HepG2 (cell line): ENCODE measurements at regions not wholly inside any gene's neighbourhood (a gene's known extent, or its start where the extent isn't known, plus 50 kb on each side); places are given as distances from the start of the nearest gene placed in this dataset.
A peak's percentile ranks its signal among the peaks of the same experiment; 100 is the strongest.

ENCODE experiments used
- ATAC-seq: fragments of 200-7000 bp; cut with Tn5 transposase; 3 replicates; pipeline ENCODE4 v1.9.1; 2020; ENCODE audit warnings: mild to moderate bottlenecking, moderate library complexity
- BruUV-seq: library from RNA; stranded (reverse); fragments of 400-500 nt; replicated peaks from 2 replicates; lab custom pipeline; 2021; lab: Mats Ljungman, UMichigan
- CTCF ChIA-PET: fragments of 300-600 bp; formaldehyde crosslinking; extraction: SDS; loops from one replicate; lab custom pipeline; 2021; ENCODE audit warnings: low total read pairs, inconsistent platforms, low intra/inter-chr PET ratio; lab: Yijun Ruan, JAX
- POLR2A ChIA-PET: fragments of 350-600 bp; sonication (Branson Sonifier 250); formaldehyde crosslinking; loops from one replicate; lab custom pipeline; 2020; ENCODE audit warnings: antibody characterized with exemption, inconsistent platforms; lab: Yijun Ruan, JAX
- DNase-seq: peaks from one replicate; pipeline ENCODE4 v3.0.0-alpha.2; 2015; ENCODE audit warnings: low spot score
- FAIRE-seq: peaks from 3 replicates; lab custom pipeline; 2011; peaks lifted over from hg19 to GRCh38; lab: Jason Lieb, UNC
- H2AFZ ChIP-seq: one replicate; pipeline ENCODE4 v1.6.1; 2011; ENCODE audit warnings: low read length, inconsistent platforms
- H3K27ac ChIP-seq: fragments of 300-600 bp; 3 replicates; pipeline ENCODE4 v1.8.0; 2011; ENCODE audit warnings: mixed run types, mild to moderate bottlenecking, mixed read lengths, low read length, inconsistent platforms; ENCODE audit not compliant: insufficient read depth; ENCODE audit errors: extremely low read length
- H3K27me3 ChIP-seq, 2 experiments: fragments of 200-600 bp in 1 of 2; 2 replicates in 1 of 2; 3 replicates in 1 of 2; pipeline versions ENCODE4 v1.6.0 to v1.8.0; 2011; ENCODE audit warnings: low read length in 2 of 2, mild to moderate bottlenecking in 2 of 2, moderate library complexity in 2 of 2, inconsistent platforms in 1 of 2; ENCODE audit not compliant: insufficient read depth in 2 of 2, control insufficient read depth in 1 of 2
- H3K36me3 ChIP-seq, 2 experiments: fragments of 200-600 bp in 1 of 2; replicated peaks in 1 of 2; 2 replicates in 1 of 2; 3 replicates in 1 of 2; pipeline versions ENCODE4 v1.5.1 to v1.8.0; 2011; ENCODE audit warnings: low read length in 2 of 2, inconsistent platforms in 1 of 2; ENCODE audit not compliant: insufficient read depth in 2 of 2, control insufficient read depth in 1 of 2
- H3K4me1 ChIP-seq: 2 replicates; pipeline ENCODE4 v1.5.1; 2012; ENCODE audit warnings: low read length, inconsistent platforms; ENCODE audit not compliant: insufficient read depth
- H3K4me2 ChIP-seq: 2 replicates; pipeline ENCODE4 v1.6.0; 2011; ENCODE audit warnings: low read depth, low read length, inconsistent platforms
- H3K4me3 ChIP-seq, 3 experiments: fragments of 200-600 bp in 1 of 3; sonication (generic), shearing (Covaris generic) in 1 of 3; replicated peaks in 1 of 3; 2 replicates each; pipeline ENCODE4 v1.5.1; 2011 to 2016; ENCODE audit warnings: low read length in 3 of 3, inconsistent platforms in 2 of 3, low read depth in 2 of 3, mild to moderate bottlenecking in 2 of 3, control low read depth in 1 of 3, mixed read lengths in 1 of 3; ENCODE audit not compliant: insufficient read depth in 1 of 3
- H3K79me2 ChIP-seq: one replicate; pipeline ENCODE4 v1.6.1; 2011; ENCODE audit warnings: low read length, inconsistent platforms; ENCODE audit not compliant: insufficient read depth
- H3K9ac ChIP-seq: 2 replicates; pipeline ENCODE4 v1.6.0; 2011; ENCODE audit warnings: mild to moderate bottlenecking, low read depth, low read length, inconsistent platforms; ENCODE audit not compliant: insufficient read depth
- H3K9me3 ChIP-seq: 2 replicates; pipeline ENCODE4 v1.5.1; 2012; ENCODE audit warnings: mild to moderate bottlenecking, low read length
- H4K20me1 ChIP-seq: 2 replicates; pipeline ENCODE4 v1.6.0; 2011; ENCODE audit warnings: inconsistent platforms, mild to moderate bottlenecking, low read length, moderate library complexity; ENCODE audit not compliant: insufficient read depth
- ISX ChIP-seq: sonication (generic); formaldehyde crosslinking; conservative IDR thresholded peaks from 2 replicates; pipeline ENCODE4 v1.5.0; 2020; ENCODE audit warnings: missing genetic modification reagents
- MAFF ChIP-seq: IDR thresholded peaks from 2 replicates; pipeline ENCODE4 v1.6.1; 2011; ENCODE audit warnings: low read depth, low read length, improper control_type of control experiment
- MAFK ChIP-seq, 2 experiments: IDR thresholded peaks in 1 of 2; conservative IDR thresholded peaks in 1 of 2; 2 replicates each; pipeline ENCODE4 v1.6.1; 2011; ENCODE audit warnings: improper control_type of control experiment in 2 of 2, low read length in 2 of 2
- MXI1 ChIP-seq: IDR thresholded peaks from 3 replicates; pipeline ENCODE4 v1.6.1; 2012; ENCODE audit warnings: low read depth, low read length, inconsistent platforms, borderline replicate concordance
- NFE2L2 ChIP-seq: fragments of 150-350 bp; IDR thresholded peaks from 2 replicates; pipeline ENCODE4 v1.6.1; 2014; ENCODE audit warnings: low read length
- NRL ChIP-seq: sonication (generic); formaldehyde crosslinking; IDR thresholded peaks from 2 replicates; pipeline ENCODE4 v1.5.0; 2020; ENCODE audit warnings: missing genetic modification reagents, mild to moderate bottlenecking, moderate library complexity, borderline replicate concordance
- POLR2A ChIP-seq, 2 experiments: IDR thresholded peaks; 2 replicates each; pipeline ENCODE4 v1.6.1; 2011; ENCODE audit warnings: low read depth in 2 of 2, low read length in 2 of 2, mild to moderate bottlenecking in 1 of 2, moderate library complexity in 1 of 2; ENCODE audit not compliant: insufficient read depth in 1 of 2
- PRDM15 ChIP-seq: sonication (generic); formaldehyde crosslinking; IDR thresholded peaks from 2 replicates; pipeline ENCODE4 v1.4.0; 2020; ENCODE audit warnings: missing genetic modification reagents
- SIX4 ChIP-seq: sonication (generic); formaldehyde crosslinking; IDR thresholded peaks from 2 replicates; pipeline ENCODE4 v1.4.0; 2020; ENCODE audit warnings: missing genetic modification reagents
- TARDBP ChIP-seq: sonication (generic); formaldehyde crosslinking; IDR thresholded peaks from 2 replicates; pipeline ENCODE4 v1.8.0; 2022; ENCODE audit warnings: mild to moderate bottlenecking, missing genetic modification reagents
- ZNF280B ChIP-seq: sonication (generic); formaldehyde crosslinking; IDR thresholded peaks from 2 replicates; pipeline ENCODE4 v1.5.0; 2020; ENCODE audit warnings: missing genetic modification reagents, mild to moderate bottlenecking, borderline replicate concordance
- ZNF33B ChIP-seq: sonication (generic); formaldehyde crosslinking; IDR thresholded peaks from 2 replicates; pipeline ENCODE4 v1.5.1; 2020; ENCODE audit warnings: mild to moderate bottlenecking, missing genetic modification reagents
- ZNF574 ChIP-seq: sonication (generic); formaldehyde crosslinking; IDR thresholded peaks from 2 replicates; pipeline ENCODE4 v1.4.0; 2020; ENCODE audit warnings: missing genetic modification reagents
- ZNF580 ChIP-seq: IDR thresholded peaks from 2 replicates; pipeline ENCODE4 v1.6.1; 2016; ENCODE audit warnings: low read depth, borderline replicate concordance
- ZNF816 ChIP-seq: sonication (generic); formaldehyde crosslinking; IDR thresholded peaks from 2 replicates; pipeline ENCODE4 v1.8.0; 2022; ENCODE audit warnings: missing genetic modification reagents, mild to moderate bottlenecking, borderline replicate concordance
- WGBS: methylation state at CpG from one replicate; pipeline ENCODE4 v1.1.6; 2017; ENCODE audit warnings: low lambda C conversion rate; 5-methylcytosine and 5-hydroxymethylcytosine counted together
- in situ Hi-C: cut with HindIII; loops from 2 replicates; pipeline ENCODE4 v1.10.0; 2017; ENCODE audit warnings: low pct_unique_long_range_greater_than_20kb; ENCODE audit not compliant: extremely low pct_ligation_motif_present
- intact Hi-C: fragments of 100-400 bp; cut with micrococcal nuclease; formaldehyde crosslinking; loops from one replicate; pipeline ENCODE4 v1.10.0; 2022; ENCODE audit not compliant: unreplicated experiment

- TF ChIP-seq ZNF574 (CRISPR knock-in tag), result no peak
These were observed 122.5 kb downstream of the IPO8 start (continued) for GRCh38 chr12:30573145-30573544.

- no TSS peak for BruUV-seq
- no peak overlapping the region for H3K4me3 ChIP-seq
- intact Hi-C loops, result no loop called here
- no peaks in the 10 kb centered on the region for H3K9me3 ChIP-seq
- ChIA-PET POLR2A (no interaction called here), CTCF (no interaction called here)
- DNase-seq (no peak), FAIRE-seq (no peak), ATAC-seq (no peak)
- 67% methylated on average over 5 of the region's 5 CpGs for WGBS
- no peaks in the 10 kb centered on the region for H4K20me1 ChIP-seq
- no peak overlapping the region for H3K4me2 ChIP-seq
- no peak overlapping the region for H3K9ac ChIP-seq
- H3K27ac ChIP-seq, result no peak overlapping the region
- H2AFZ ChIP-seq, result no peak overlapping the region
- H3K4me1 ChIP-seq, result peaks cover 25% of the 10 kb centered on the region
- no peaks in the 10 kb centered on the region for H3K79me2 ChIP-seq
- no peaks in the 10 kb centered on the region for H3K36me3 ChIP-seq
- in situ Hi-C loops, result no loop called here
- no peaks in the 10 kb centered on the region; a peak in 1 of 5 replicates for H3K27me3 ChIP-seq
- TF ChIP-seq ZNF280B (CRISPR knock-in tag), result no peak
- no peak for TF ChIP-seq ISX
- no peak for TF ChIP-seq NFE2L2
- peak; percentile 90 for TF ChIP-seq MAFF
- no peak for TF ChIP-seq PRDM15 (CRISPR knock-in tag)
- no peak for TF ChIP-seq MXI1
- peak; percentile 82 to 92 for TF ChIP-seq MAFK (conservative IDR thresholded peaks at IDR 0.05 in 1 of 2, IDR thresholded peaks at IDR 0.05 in 1 of 2; ENCODE audit: low read length in 2 of 2)
- TF ChIP-seq ZNF580, result no peak
- TF ChIP-seq ZNF816 (CRISPR knock-in tag), result no peak
- TF ChIP-seq NRL (CRISPR knock-in tag), result no peak
- no peak for TF ChIP-seq SIX4 (CRISPR knock-in tag)
- TF ChIP-seq POLR2A (IDR thresholded peaks at IDR 0.05; ENCODE audit: insufficient read depth in 1 of 2, low read depth in 2 of 2, low read length in 2 of 2), result no peak
- no peak for TF ChIP-seq ZNF33B
- no peak for TF ChIP-seq TARDBP (CRISPR knock-in tag)
These were observed 125.3 kb downstream of the IPO8 start for GRCh38 chr12:30570211-30570890.
